Panc1 (cell line): ENCODE measurements at regions not wholly inside any gene's neighbourhood (a gene's known extent, or its start where the extent isn't known, plus 50 kb on each side); places are given as distances from the start of the nearest gene placed in this dataset.

Source experiments
- CTCF ChIP-seq: fragments of 450-650 bp; IDR thresholded peaks from 2 replicates; pipeline ENCODE4 v1.5.1; 2017; ENCODE audit warnings: mild to moderate bottlenecking
- POLR2AphosphoS5 ChIP-seq: IDR thresholded peaks from 2 replicates; pipeline ENCODE4 v1.6.1; 2012; ENCODE audit warnings: mild to moderate bottlenecking, low read depth, low read length, moderate library complexity
- SIN3A ChIP-seq: IDR thresholded peaks from 2 replicates; pipeline ENCODE4 v1.6.1; 2012; ENCODE audit warnings: low read depth, mild to moderate bottlenecking, low read length, moderate library complexity, borderline replicate concordance; ENCODE audit not compliant: insufficient read depth
- TCF7L2 ChIP-seq: IDR thresholded peaks from 2 replicates; pipeline ENCODE4 v1.6.1; 2011; ENCODE audit warnings: mild to moderate bottlenecking, low read depth, low read length, inconsistent platforms

- TF ChIP-seq CTCF (no peak), SIN3A (no peak), POLR2AphosphoS5 (no peak), TCF7L2 (no peak)
These were observed 241.3 kb upstream of the CNTNAP2 start for GRCh38 chr7:145875267-145875666.
